H1 (cell line): ENCODE measurements at regions not wholly inside any gene's neighbourhood (a gene's known extent, or its start where the extent isn't known, plus 50 kb on each side); places are given as distances from the start of the nearest gene placed in this dataset.

Experiments used
- CTCF ChIA-PET: fragments of 300-600 bp; sonication (Branson Sonifier 250); formaldehyde crosslinking; loops from one replicate; lab custom pipeline; 2021; ENCODE audit not compliant: partially characterized antibody; lab: Charles Lee
- POLR2A ChIA-PET: fragments of 300-600 bp; sonication (Branson Sonifier 250); formaldehyde crosslinking; loops from one replicate; lab custom pipeline; 2021; ENCODE audit warnings: inconsistent platforms; ENCODE audit not compliant: partially characterized antibody; lab: Charles Lee
- DNase-seq, 2 experiments: peaks; one replicate each; pipeline versions ENCODE4 v3.0.0 to v3.0.0-alpha.2; 2010 to 2022; ENCODE audit warnings: low spot score in 2 of 2, low read depth in 1 of 2, mixed read lengths in 1 of 2
- FAIRE-seq: peaks from 2 replicates; lab custom pipeline; 2011; peaks lifted over from hg19 to GRCh38; lab: Jason Lieb, UNC
- H2AFZ ChIP-seq: 2 replicates; pipeline ENCODE4 v1.8.1; 2012; ENCODE audit warnings: low read length, inconsistent platforms
- H2AK5ac ChIP-seq: 2 replicates; pipeline ENCODE4 v1.6.1; 2013; ENCODE audit warnings: low read depth, low read length
- H2BK120ac ChIP-seq: replicated peaks from 2 replicates; pipeline ENCODE3; 2013; ENCODE audit warnings: low read depth, low read length, inconsistent platforms
- H2BK12ac ChIP-seq: 2 replicates; pipeline ENCODE4 v1.6.1; 2013; ENCODE audit warnings: low read depth, low read length
- H2BK15ac ChIP-seq: 2 replicates; pipeline ENCODE4 v1.6.1; 2013; ENCODE audit warnings: low read length
- H2BK20ac ChIP-seq: 2 replicates; pipeline ENCODE4 v1.6.1; 2013; ENCODE audit warnings: low read length
- H2BK5ac ChIP-seq: 2 replicates; pipeline ENCODE4 v1.6.1; 2013; ENCODE audit warnings: low read depth, low read length
- H3K14ac ChIP-seq: 2 replicates; pipeline ENCODE4 v1.6.1; 2013; ENCODE audit warnings: inconsistent platforms; ENCODE audit not compliant: insufficient read length
- H3K18ac ChIP-seq: 2 replicates; pipeline ENCODE4 v1.6.1; 2013; ENCODE audit warnings: low read length; ENCODE audit errors: extremely low read depth
- H3K23ac ChIP-seq: 2 replicates; pipeline ENCODE4 v1.6.1; 2013; ENCODE audit warnings: inconsistent platforms; ENCODE audit not compliant: insufficient read length
- H3K23me2 ChIP-seq: 2 replicates; pipeline ENCODE4 v1.6.1; 2013; ENCODE audit warnings: low read depth, low read length
- H3K27ac ChIP-seq: 2 replicates; pipeline ENCODE4 v1.6.1; 2011; ENCODE audit warnings: low read depth, low read length, inconsistent platforms
- H3K27me3 ChIP-seq, 4 experiments: replicated peaks in 1 of 4; 1 replicate in 1 of 4; 2 replicates in 3 of 4; pipeline versions ENCODE4 v1.6.1 to v1.8.1; 2011 to 2013; ENCODE audit warnings: low read length in 3 of 4, mild to moderate bottlenecking in 3 of 4, inconsistent platforms in 2 of 4, mixed read lengths in 2 of 4, moderate library complexity in 1 of 4; ENCODE audit not compliant: control insufficient read depth in 3 of 4, insufficient read depth in 3 of 4; ENCODE audit errors: extremely low read depth in 1 of 4
- H3K36me3 ChIP-seq, 4 experiments: 2 replicates each; pipeline versions ENCODE4 v1.6.1 to v1.8.1; 2011 to 2013; ENCODE audit warnings: mild to moderate bottlenecking in 4 of 4, low read length in 3 of 4, moderate library complexity in 2 of 4, control low read depth in 1 of 4, inconsistent platforms in 1 of 4; ENCODE audit not compliant: insufficient read depth in 4 of 4, control insufficient read depth in 2 of 4
- H3K4ac ChIP-seq: replicated peaks from 2 replicates; pipeline ENCODE3; 2013; ENCODE audit warnings: low read length, low read depth, mixed read lengths, inconsistent platforms; ENCODE audit not compliant: insufficient read length
- H3K4me1 ChIP-seq, 4 experiments: replicated peaks in 1 of 4; 1 replicate in 1 of 4; 2 replicates in 3 of 4; pipeline versions ENCODE4 v1.6.1 to v1.8.1; 2011 to 2013; ENCODE audit warnings: low read length in 3 of 4, inconsistent platforms in 2 of 4, mixed read lengths in 1 of 4; ENCODE audit not compliant: insufficient read depth in 4 of 4, control insufficient read depth in 3 of 4
- H3K4me2 ChIP-seq, 2 experiments: 2 replicates each; pipeline versions ENCODE4 v1.6.1 to v1.8.1; 2011 to 2013; ENCODE audit warnings: low read depth in 2 of 2, low read length in 2 of 2, control low read depth in 1 of 2, inconsistent platforms in 1 of 2, mild to moderate bottlenecking in 1 of 2; ENCODE audit not compliant: insufficient read depth in 1 of 2
- H3K4me3 ChIP-seq, 4 experiments: fragments of 200-600, 300-600 bp in 1 of 4; sonication (generic), shearing (Covaris generic), sonication (Bioruptor Twin) in 1 of 4; 2 replicates each; pipeline versions ENCODE4 v1.5.1 to v1.8.1; 2011 to 2016; ENCODE audit warnings: low read length in 4 of 4, low read depth in 3 of 4, control low read depth in 2 of 4, inconsistent platforms in 2 of 4, mild to moderate bottlenecking in 2 of 4, mixed read lengths in 1 of 4, moderate library complexity in 1 of 4; ENCODE audit not compliant: insufficient read depth in 2 of 4; ENCODE audit errors: extremely low read depth in 1 of 4
- H3K56ac ChIP-seq: replicated peaks from 2 replicates; pipeline ENCODE3; 2013; ENCODE audit warnings: low read depth, mild to moderate bottlenecking, mixed read lengths, low read length, inconsistent platforms; ENCODE audit not compliant: insufficient read length
- H3K79me1 ChIP-seq: 2 replicates; pipeline ENCODE4 v1.6.1; 2013; ENCODE audit warnings: low read depth, low read length, control low read depth
- H3K79me2 ChIP-seq, 2 experiments: 2 replicates each; pipeline versions ENCODE4 v1.6.1 to v1.8.1; 2012 to 2013; ENCODE audit warnings: low read length in 2 of 2, mild to moderate bottlenecking in 2 of 2, inconsistent platforms in 1 of 2; ENCODE audit not compliant: insufficient read depth in 2 of 2, control insufficient read depth in 1 of 2
- H3K9ac ChIP-seq, 4 experiments: replicated peaks in 1 of 4; 1 replicate in 1 of 4; 2 replicates in 3 of 4; pipeline versions ENCODE4 v1.6.1 to v1.8.1; 2011 to 2013; ENCODE audit warnings: low read depth in 3 of 4, low read length in 3 of 4, control low read depth in 2 of 4, mild to moderate bottlenecking in 2 of 4, moderate library complexity in 2 of 4, inconsistent platforms in 1 of 4; ENCODE audit errors: extremely low read depth in 1 of 4
- H3K9me3 ChIP-seq, 2 experiments: 2 replicates each; pipeline versions ENCODE4 v1.6.1 to v1.8.1; 2012 to 2013; ENCODE audit warnings: mild to moderate bottlenecking in 2 of 2, moderate library complexity in 2 of 2, control low read depth in 1 of 2, inconsistent platforms in 1 of 2, low read depth in 1 of 2, low read length in 1 of 2, mixed read lengths in 1 of 2; ENCODE audit not compliant: insufficient read depth in 2 of 2
- H4K20me1 ChIP-seq, 2 experiments: replicated peaks in 1 of 2; 2 replicates each; pipeline versions ENCODE3 to v1.8.1; 2011 to 2013; ENCODE audit warnings: inconsistent platforms in 2 of 2, low read length in 2 of 2, mild to moderate bottlenecking in 1 of 2; ENCODE audit not compliant: insufficient read depth in 2 of 2, control insufficient read depth in 1 of 2
- H4K5ac ChIP-seq: 2 replicates; pipeline ENCODE4 v1.6.1; 2013; ENCODE audit warnings: low read length, low read depth, mixed read lengths, inconsistent platforms; ENCODE audit not compliant: insufficient read length
- H4K8ac ChIP-seq: 2 replicates; pipeline ENCODE4 v1.8.0; 2013; ENCODE audit warnings: mild to moderate bottlenecking, moderate library complexity, low read length, inconsistent platforms; ENCODE audit not compliant: insufficient read depth; ENCODE audit errors: extremely low read depth
- H4K91ac ChIP-seq: replicated peaks from 2 replicates; pipeline ENCODE3; 2013; ENCODE audit warnings: low read length, mixed read lengths, inconsistent platforms; ENCODE audit not compliant: insufficient read length
- KDM5A ChIP-seq: fragments of 200-600 bp; IDR thresholded peaks from 2 replicates; pipeline ENCODE4 v1.7.1; 2012; ENCODE audit warnings: mild to moderate bottlenecking, low read length, inconsistent platforms, mixed read lengths
- POLR2AphosphoS5 ChIP-seq: IDR thresholded peaks from 2 replicates; pipeline ENCODE4 v1.6.1; 2011; ENCODE audit warnings: low read depth, low read length
- TEAD4 ChIP-seq: IDR thresholded peaks from 2 replicates; pipeline ENCODE4 v1.6.1; 2012; ENCODE audit warnings: low read depth, low read length, inconsistent platforms, mixed read lengths
- WGBS, 2 experiments: shearing (Covaris generic) in 1 of 2; methylation state at CpG; one replicate each; pipeline versions ENCODE4 v1.1.6 to v1.1.7; 2013 to 2015; ENCODE audit warnings: low lambda C conversion rate in 2 of 2, mixed read lengths in 2 of 2, inconsistent platforms in 1 of 2, low coverage in 1 of 2, missing lambda C conversion rate in 1 of 2; ENCODE audit not compliant: insufficient replicate concordance in 2 of 2, insufficient coverage in 1 of 2, insufficient read length in 1 of 2; ENCODE audit errors: extremely low coverage in 1 of 2, missing lambda C conversion rate in 1 of 2; 5-methylcytosine and 5-hydroxymethylcytosine counted together

DNA sequence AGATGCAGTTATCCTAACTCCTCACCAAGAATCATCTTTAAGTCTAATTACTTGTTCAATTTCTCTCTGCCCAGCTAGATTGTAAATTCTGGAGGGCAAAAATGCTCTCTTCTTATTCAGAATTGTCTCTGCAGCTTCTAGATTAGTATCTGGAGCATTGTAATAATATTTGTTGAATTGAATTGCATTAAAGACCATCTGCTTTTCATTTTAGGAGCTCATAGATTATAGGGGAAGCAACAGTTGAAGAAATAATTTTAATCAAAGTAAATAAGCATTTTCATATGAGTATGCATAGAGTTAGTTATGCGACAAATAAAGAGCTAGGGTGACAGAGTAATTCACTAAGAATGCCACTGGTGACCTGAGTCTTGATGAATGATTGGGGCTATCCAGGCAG lies 222.8 kb downstream of the SPRY2 start:
- Histone ChIP-seq H3K79me1 (no peaks in the 10 kb centered on the region), H3K56ac (no peak overlapping the region), H3K79me2 (no peaks in the 10 kb centered on the region), H4K20me1 (no peaks in the 10 kb centered on the region), H3K9me3 (no peaks in the 10 kb centered on the region), H2BK12ac (no peak overlapping the region), H3K9ac (no peak overlapping the region), H3K23ac (no peak overlapping the region), H3K4me3 (no peak overlapping the region), H2BK120ac (no peak overlapping the region), H3K4me1 (no peaks in the 10 kb centered on the region), H3K23me2 (no peaks in the 10 kb centered on the region), H2BK20ac (no peak overlapping the region), H2AK5ac (no peak overlapping the region), H2BK15ac (no peak overlapping the region), H3K27me3 (no peaks in the 10 kb centered on the region), H2BK5ac (no peak overlapping the region), H3K14ac (no peak overlapping the region), H3K36me3 (no peaks in the 10 kb centered on the region), H3K4ac (no peak overlapping the region), H3K4me2 (no peak overlapping the region), H3K18ac (no peak overlapping the region), H4K5ac (no peak overlapping the region), H4K8ac (no peak overlapping the region), H3K27ac (no peak overlapping the region), H4K91ac (no peak overlapping the region), H2AFZ (no peak overlapping the region)
- ChIA-PET CTCF (interaction anchor here (1.0 kb wide), 1 partner anchor 8 kb away, joined by 4 read pairs; no protein-coding TSS in a partner anchor), POLR2A (interaction anchor here (1.4 kb wide), 1 partner anchor 223 kb away, joined by 3 read pairs; the partner anchor contains the start of gene SPRY2)
- 85% methylated on average over 1 of the region's 1 CpG; no CpG with 5 or more reads in 1 of the 2 experiments for WGBS, 2 experiments
- DNase-seq (no peak), FAIRE-seq (no peak)
- no peak for TF ChIP-seq TEAD4
- TF ChIP-seq KDM5A: no peak
- TF ChIP-seq POLR2AphosphoS5: no peak
